ENCODE measurements at regions not wholly inside any gene's neighbourhood (a gene's known extent, or its start where the extent isn't known, plus 50 kb on each side); places are given as distances from the start of the nearest gene placed in this dataset.

DNA sequence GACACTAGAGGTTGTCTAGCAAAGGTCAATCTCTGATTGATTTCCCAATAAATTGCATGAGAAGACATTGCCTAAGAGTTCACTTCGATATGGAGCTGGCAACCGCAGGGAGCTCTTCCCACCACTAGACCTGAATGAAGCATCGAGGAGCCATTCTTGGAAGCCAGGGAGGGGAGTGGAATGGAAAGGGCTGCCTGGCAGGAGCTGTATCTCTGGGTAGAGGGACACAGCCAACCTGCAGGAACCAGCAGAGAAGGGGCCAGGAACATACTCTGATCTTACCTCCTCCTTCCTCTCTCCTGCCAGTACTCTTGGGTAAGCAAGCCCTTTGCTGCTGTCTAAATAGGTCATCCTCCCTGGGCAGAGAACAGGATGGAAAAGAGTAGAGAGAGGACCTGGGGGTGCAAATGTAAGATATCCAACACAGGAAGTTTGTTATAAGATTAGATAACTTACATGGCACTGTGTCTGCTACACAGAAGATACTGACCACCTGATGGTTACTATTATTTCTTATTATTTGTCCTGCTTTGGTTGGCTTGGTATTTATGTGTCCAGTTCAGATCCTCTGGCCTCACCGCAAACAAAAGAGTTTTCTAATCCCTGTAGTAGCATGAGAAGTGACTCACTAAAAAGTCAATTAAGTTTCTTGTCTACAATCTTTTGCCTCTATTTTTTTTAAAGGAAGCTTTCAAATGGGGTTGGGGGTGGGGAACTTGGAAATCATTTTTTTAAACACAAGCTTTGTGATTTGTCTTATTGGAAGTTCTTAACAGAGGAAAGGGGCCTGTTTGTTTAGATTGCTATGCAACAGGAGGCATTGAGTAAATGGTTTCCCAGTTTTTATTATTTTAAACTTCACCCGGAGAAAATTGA, 156.7 kb upstream of the TSC22D2 start:
- TF ChIP-seq CTCF (conservative IDR thresholded peaks at IDR 0.05; ENCODE audit: low read length): no peak
- peak; percentile 66 for DNase-seq (ENCODE audit: low read depth)
- H3K4me3 ChIP-seq (ENCODE audit: low read length): no peak overlapping the region

DNA sequence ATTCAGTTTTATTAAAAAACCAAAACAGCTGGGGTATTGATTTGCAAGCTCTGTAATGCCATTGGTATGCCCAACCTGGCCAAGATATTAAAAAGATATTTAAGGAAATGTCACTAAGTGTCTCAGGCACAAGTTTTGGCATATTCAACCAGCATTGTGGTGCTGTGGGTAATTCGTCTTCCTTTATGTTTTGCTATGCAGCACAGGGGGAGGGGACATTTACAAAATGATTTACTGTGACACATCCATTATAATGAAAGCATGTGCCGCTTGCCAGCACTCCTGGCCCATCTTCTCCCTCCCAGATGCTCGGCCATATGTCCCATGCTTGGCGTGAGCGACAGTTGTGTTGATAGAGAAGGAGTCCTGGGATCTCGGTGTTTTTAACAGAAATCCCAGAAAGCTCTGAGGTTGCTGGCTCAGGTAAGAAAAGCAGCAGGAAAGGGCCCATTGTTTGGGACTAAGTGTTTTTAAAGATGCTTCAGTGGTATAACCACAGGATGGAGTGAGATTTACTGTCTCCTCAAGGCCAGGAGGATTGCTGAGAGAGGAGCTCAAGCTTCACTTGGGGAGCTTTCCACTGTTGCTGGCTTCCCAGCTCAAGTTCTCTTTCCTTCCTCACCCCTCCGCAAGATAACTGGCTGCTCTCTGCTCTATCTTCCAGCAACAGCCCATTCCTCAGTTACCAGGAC, 158.2 kb upstream of the TSC22D2 start:
- DNase-seq (ENCODE audit: low read depth): peak; percentile 74
- no peak for TF ChIP-seq CTCF (conservative IDR thresholded peaks at IDR 0.05; ENCODE audit: low read length)
- no peak overlapping the region for H3K4me3 ChIP-seq (ENCODE audit: low read length)

GRCh38 chr3:150248888-150249681, 159.0 kb upstream of the TSC22D2 start:
- TF ChIP-seq CTCF (conservative IDR thresholded peaks at IDR 0.05; ENCODE audit: low read length): no peak
- H3K4me3 ChIP-seq (ENCODE audit: low read length): 0 out of 2 replicates have a peak overlapping the region, but pooled peaks have one; percentile 1
- no peak for DNase-seq (ENCODE audit: low read depth)

DNA sequence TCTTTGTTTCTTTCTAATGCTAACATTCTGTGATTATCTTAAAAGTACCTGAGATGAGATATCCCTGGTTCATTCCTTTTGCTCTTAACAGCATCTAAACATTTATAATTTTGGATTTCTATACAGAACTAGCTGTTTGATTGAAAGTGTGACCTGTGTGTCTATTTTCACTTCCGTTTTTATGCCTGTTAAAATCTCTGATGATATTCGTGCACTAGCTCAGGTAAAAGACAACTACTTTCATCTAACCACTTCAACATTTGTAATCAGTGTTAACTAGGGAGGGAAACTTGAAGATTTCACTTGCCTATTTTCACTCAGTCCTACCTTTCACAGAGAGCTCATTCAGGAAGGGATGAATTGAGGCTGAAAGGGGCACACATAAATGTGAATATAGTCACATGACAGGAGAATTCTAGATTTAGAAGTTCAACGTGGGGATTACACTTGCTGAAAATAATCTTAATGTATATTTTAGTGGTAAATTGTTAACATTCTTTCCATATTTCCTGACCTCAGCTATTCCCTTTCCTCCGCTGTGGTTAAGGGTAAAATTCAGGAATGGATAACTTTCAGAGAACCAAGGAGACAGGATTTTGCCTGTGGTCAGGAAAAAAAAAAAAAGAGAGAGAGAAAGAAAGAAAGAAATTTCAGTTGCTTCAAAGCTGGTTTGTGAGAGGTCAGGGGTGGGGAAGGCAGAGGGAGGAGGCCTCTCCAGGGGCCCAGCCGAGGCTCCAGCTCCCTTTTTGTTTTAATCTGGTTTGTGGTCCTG, 159.8 kb upstream of the TSC22D2 start:
- peak; percentile 91 for DNase-seq (ENCODE audit: low read depth)
- TF ChIP-seq CTCF (conservative IDR thresholded peaks at IDR 0.05; ENCODE audit: low read length): no peak
- H3K4me3 ChIP-seq (ENCODE audit: low read length): no peak overlapping the region

DNA sequence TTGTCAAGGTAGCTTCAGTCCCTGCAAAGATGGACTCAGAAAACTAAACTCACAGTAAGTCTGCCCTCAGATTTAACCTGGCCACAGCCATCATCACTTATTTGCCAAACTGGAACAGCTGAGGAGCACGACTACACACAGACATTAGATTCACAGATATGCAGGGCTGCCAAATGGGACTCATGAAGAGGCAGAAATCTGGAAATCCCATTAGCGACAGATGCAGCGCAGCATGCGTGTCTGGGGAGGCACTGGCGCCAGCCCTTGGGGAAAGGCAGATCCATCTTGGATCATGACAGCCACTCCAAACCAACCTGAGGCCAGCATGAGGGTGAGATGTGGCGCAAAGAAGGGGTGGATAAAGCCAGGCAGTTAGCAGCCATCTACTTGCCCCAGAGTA, 160.7 kb upstream of the TSC22D2 start:
- DNase-seq (ENCODE audit: low read depth): no peak
- TF ChIP-seq CTCF (conservative IDR thresholded peaks at IDR 0.05; ENCODE audit: low read length): no peak
- no peak overlapping the region for H3K4me3 ChIP-seq (ENCODE audit: low read length)

GRCh38 chr3:150243466-150243865, 164.6 kb upstream of the TSC22D2 start:
- H3K4me3 ChIP-seq (ENCODE audit: low read length): no peak overlapping the region
- no peak for TF ChIP-seq CTCF (conservative IDR thresholded peaks at IDR 0.05; ENCODE audit: low read length)
- no peak for DNase-seq (ENCODE audit: low read depth)

Measured in AG10803 (cell line).